Brain microvascular endothelial cell (primary cell): ENCODE measurements at regions not wholly inside any gene's neighbourhood (a gene's known extent, or its start where the extent isn't known, plus 50 kb on each side); places are given as distances from the start of the nearest gene placed in this dataset.

Experiments used
- DNase-seq: peaks from one replicate; pipeline ENCODE4 v3.0.0-alpha.2; 2020
- H3K27ac ChIP-seq: fragments of 250-450 bp; sonication (Bioruptor Pico); 2 replicates; pipeline ENCODE4 v1.5.1; 2020; ENCODE audit warnings: mild to moderate bottlenecking, moderate library complexity
- H3K27me3 ChIP-seq: fragments of 250-450 bp; sonication (Bioruptor Pico); replicated peaks from 2 replicates; pipeline ENCODE4 v1.5.1; 2020; ENCODE audit warnings: mild to moderate bottlenecking
- H3K36me3 ChIP-seq: fragments of 250-450 bp; sonication (Bioruptor Pico); replicated peaks from 2 replicates; pipeline ENCODE4 v1.5.1; 2020; ENCODE audit warnings: mild to moderate bottlenecking
- H3K4me3 ChIP-seq: 2 replicates; pipeline ENCODE4 v1.5.1; 2011; ENCODE audit warnings: low read depth, mild to moderate bottlenecking, control low read depth, low read length, moderate library complexity
- in situ Hi-C: cut with HindIII; loops from 2 replicates; pipeline ENCODE4 v1.10.0; 2017; ENCODE audit warnings: low sequenced_read_pairs, low pct_ligation_motif_present
- TF ChIP-seq, protein P1 (sequence below): IDR thresholded peaks from 2 replicates; pipeline ENCODE4 v1.5.1; 2011; ENCODE audit warnings: low read depth, mild to moderate bottlenecking, moderate library complexity, low read length, control low read depth, inconsistent platforms; ENCODE audit errors: missing control alignments

- in situ Hi-C loops: no loop called here
- Histone ChIP-seq H3K27ac (no peak overlapping the region), H3K4me3 (no peak overlapping the region), H3K36me3 (no peaks in the 10 kb centered on the region), H3K27me3 (no peaks in the 10 kb centered on the region)
- no peak for DNase-seq
- TF ChIP-seq, protein P1, sequence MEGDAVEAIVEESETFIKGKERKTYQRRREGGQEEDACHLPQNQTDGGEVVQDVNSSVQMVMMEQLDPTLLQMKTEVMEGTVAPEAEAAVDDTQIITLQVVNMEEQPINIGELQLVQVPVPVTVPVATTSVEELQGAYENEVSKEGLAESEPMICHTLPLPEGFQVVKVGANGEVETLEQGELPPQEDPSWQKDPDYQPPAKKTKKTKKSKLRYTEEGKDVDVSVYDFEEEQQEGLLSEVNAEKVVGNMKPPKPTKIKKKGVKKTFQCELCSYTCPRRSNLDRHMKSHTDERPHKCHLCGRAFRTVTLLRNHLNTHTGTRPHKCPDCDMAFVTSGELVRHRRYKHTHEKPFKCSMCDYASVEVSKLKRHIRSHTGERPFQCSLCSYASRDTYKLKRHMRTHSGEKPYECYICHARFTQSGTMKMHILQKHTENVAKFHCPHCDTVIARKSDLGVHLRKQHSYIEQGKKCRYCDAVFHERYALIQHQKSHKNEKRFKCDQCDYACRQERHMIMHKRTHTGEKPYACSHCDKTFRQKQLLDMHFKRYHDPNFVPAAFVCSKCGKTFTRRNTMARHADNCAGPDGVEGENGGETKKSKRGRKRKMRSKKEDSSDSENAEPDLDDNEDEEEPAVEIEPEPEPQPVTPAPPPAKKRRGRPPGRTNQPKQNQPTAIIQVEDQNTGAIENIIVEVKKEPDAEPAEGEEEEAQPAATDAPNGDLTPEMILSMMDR: no peak
These were observed 320.2 kb downstream of the DLEU7 start for GRCh38 chr13:50523307-50523706.

DNA sequence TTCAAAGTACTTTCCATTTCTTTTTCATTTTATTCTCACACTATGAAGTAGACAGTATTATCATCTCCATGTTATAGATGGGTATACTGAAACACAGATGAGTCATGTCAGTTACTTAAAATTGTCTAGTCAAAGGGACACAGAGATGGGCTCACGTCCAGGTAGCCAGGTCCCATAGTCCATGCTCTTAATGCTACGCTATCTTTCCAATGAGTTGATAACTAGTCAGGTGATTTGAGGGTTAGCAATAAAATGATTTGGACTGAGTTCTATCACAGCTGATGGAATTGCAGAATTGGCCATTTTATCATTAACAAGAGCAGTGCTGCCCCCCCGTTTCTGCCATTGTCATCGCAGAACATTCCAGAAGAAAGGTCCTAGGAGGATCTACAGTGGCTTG is 318.9 kb downstream of the DLEU7 start:
- Histone ChIP-seq H3K27me3 (no peaks in the 10 kb centered on the region), H3K27ac (no peak overlapping the region), H3K4me3 (no peak overlapping the region), H3K36me3 (no peaks in the 10 kb centered on the region)
- in situ Hi-C loops: no loop called here
- TF ChIP-seq, protein P1: no peak
- DNase-seq: no peak

GRCh38 chr13:50526661-50527071 is 316.8 kb downstream of the DLEU7 start:
- in situ Hi-C loops: no loop called here
- no peak overlapping the region for H3K4me3 ChIP-seq
- TF ChIP-seq, protein P1: no peak
- H3K36me3 ChIP-seq: no peaks in the 10 kb centered on the region
- no peak for DNase-seq
- H3K27ac ChIP-seq: no peak overlapping the region
- H3K27me3 ChIP-seq: no peaks in the 10 kb centered on the region

GRCh38 chr13:50527188-50527587 is 316.3 kb downstream of the DLEU7 start:
- no peaks in the 10 kb centered on the region for H3K27me3 ChIP-seq
- TF ChIP-seq, protein P1: no peak
- in situ Hi-C loops: no loop called here
- DNase-seq: no peak
- H3K36me3 ChIP-seq: no peaks in the 10 kb centered on the region
- no peak overlapping the region for H3K27ac ChIP-seq
- H3K4me3 ChIP-seq: no peak overlapping the region

- Histone ChIP-seq H3K27ac (no peak overlapping the region), H3K27me3 (no peaks in the 10 kb centered on the region), H3K4me3 (no peak overlapping the region), H3K36me3 (no peaks in the 10 kb centered on the region)
- no peak for DNase-seq
- in situ Hi-C loops: no loop called here
- TF ChIP-seq, protein P1: no peak
These were observed 315.6 kb downstream of the DLEU7 start for GRCh38 chr13:50527612-50528509.
